Motor neuron (in vitro differentiated cells): ENCODE measurements at regions not wholly inside any gene's neighbourhood (a gene's known extent, or its start where the extent isn't known, plus 50 kb on each side); places are given as distances from the start of the nearest gene placed in this dataset.
"Not testable (repeated sequence)": the region's sequence is repeated elsewhere in the genome, so short reads cannot be mapped to it uniquely, and the experiment has no call there.

Experiments used
- ATAC-seq, 8 experiments: fragments of 200-7000 bp; cut with Tn5 transposase; replicated peaks in 6 of 8; 2 replicates each; pipeline ENCODE4 v1.8.0; 2021; ENCODE audit warnings: mild to moderate bottlenecking in 8 of 8, moderate library complexity in 8 of 8
- H3K27ac ChIP-seq, 2 donors: fragments of 250-450 bp; sonication (Bioruptor Pico); 2 replicates each; pipeline ENCODE4 v1.9.0; 2021; ENCODE audit warnings: antibody characterized with exemption in 2 of 2, mild to moderate bottlenecking in 2 of 2, moderate library complexity in 1 of 2
- H3K4me1 ChIP-seq, 2 donors: fragments of 250-450 bp; sonication (Bioruptor Pico); replicated peaks in 1 of 2; 2 replicates each; pipeline ENCODE4 v1.6.1; 2021; ENCODE audit warnings: antibody characterized with exemption in 2 of 2, mild to moderate bottlenecking in 2 of 2, moderate library complexity in 1 of 2
- H3K4me3 ChIP-seq, 5 donors: fragments of 250-450 bp; sonication (Bioruptor Pico); 2 replicates each; pipeline ENCODE4 v1.9.0; 2021; ENCODE audit warnings: antibody characterized with exemption in 5 of 5, mild to moderate bottlenecking in 5 of 5, moderate library complexity in 4 of 5
- WGBS, 10 experiments: fragments of 450-650 bp; shearing (Covaris generic); methylation state at CpG; one replicate each; pipeline ENCODE4 v1.0.0; 2022; 5-methylcytosine and 5-hydroxymethylcytosine counted together
- in situ Hi-C, 9 experiments: fragments of 400-800 bp; cut with MboI; loops; one replicate each; pipeline ENCODE4 v1.15.0; 2021; ENCODE audit warnings: low sequenced_read_pairs in 9 of 9, low pct_unique_long_range_greater_than_20kb in 2 of 9; ENCODE audit not compliant: unreplicated experiment in 9 of 9

DNA sequence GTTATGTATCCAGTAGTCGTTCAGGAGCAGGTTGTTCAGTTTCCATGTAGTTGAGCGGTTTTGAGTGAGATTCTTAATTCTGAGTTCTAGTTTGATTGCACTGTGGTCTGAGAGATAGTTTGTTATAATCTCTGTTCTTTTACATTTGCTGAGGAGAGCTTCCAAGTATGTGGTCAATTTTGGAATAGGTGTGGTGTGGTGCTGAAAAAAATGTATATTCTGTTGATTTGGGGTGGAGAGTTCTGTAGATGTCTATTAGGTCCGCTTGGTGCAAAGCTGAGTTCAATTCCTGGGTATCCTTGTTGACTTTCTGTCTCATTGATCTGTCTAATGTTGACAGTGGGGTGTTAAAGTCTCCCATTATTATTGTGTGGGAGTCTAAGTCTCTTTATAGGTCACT lies 68.6 kb upstream of the IZUMO1R start:
- ATAC-seq = not testable (repeated sequence)

GRCh38 chr11:94236416-94236815 lies 68.0 kb upstream of the IZUMO1R start:
- ATAC-seq, H3K4me3 ChIP-seq, in situ Hi-C loops, H3K4me1 ChIP-seq, H3K27ac ChIP-seq: not testable (repeated sequence)
- 68 to 89% methylated on average over 3 of the region's 4 CpGs; no CpG with 5 or more reads in 8 of the 10 experiments for WGBS, 10 experiments

More for the DNA sequence above, 68.6 kb upstream of the IZUMO1R start:
- H3K4me1 ChIP-seq, in situ Hi-C loops, H3K4me3 ChIP-seq, H3K27ac ChIP-seq: not testable (repeated sequence)
- 0% methylated on average over 1 of the region's 3 CpGs; no CpG with 5 or more reads in 9 of the 10 experiments for WGBS, 10 experiments

GRCh38 chr11:94237447-94238153 lies 66.8 kb upstream of the IZUMO1R start:
- ATAC-seq, in situ Hi-C loops, H3K27ac ChIP-seq, H3K4me3 ChIP-seq, H3K4me1 ChIP-seq: not testable (repeated sequence)
- WGBS, 10 experiments = 0 to 70% (median 53%) methylated on average over 1 to 17 of the region's 18 CpGs

DNA sequence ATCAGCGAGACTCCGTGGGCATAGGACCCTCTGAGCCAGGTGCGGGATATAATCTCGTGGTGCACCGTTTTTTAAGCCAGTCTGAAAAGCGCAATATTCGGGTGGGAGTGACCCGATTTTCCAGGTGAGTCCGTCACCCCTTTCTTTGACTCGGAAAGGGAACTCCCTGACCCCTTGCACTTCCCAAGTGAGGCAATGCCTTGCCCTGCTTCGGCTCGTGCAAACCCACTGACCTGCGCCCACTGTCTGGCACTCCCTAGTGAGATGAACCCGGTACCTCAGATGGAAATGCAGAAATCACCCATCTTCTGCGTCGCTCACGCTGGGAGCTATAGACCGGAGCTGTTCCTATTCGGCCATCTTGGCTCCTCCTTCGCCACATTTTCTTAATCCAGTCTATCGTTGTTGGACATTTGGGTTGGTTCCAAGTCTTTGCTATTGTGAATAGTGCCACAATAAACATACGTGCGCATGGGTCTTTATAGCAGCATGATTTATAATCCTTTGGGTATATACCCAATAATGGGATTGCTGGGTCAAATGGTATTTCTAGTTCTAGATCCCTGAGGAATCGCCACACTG lies 66.1 kb upstream of the IZUMO1R start:
- H3K27ac ChIP-seq, in situ Hi-C loops, H3K4me3 ChIP-seq, ATAC-seq, H3K4me1 ChIP-seq: not testable (repeated sequence)
- WGBS, 10 experiments = 61 to 93% (median 86%) methylated on average over 4 to 23 of the region's 24 CpGs

GRCh38 chr11:94238774-94239173 lies 65.6 kb upstream of the IZUMO1R start:
- H3K4me1 ChIP-seq, H3K27ac ChIP-seq, H3K4me3 ChIP-seq, ATAC-seq, in situ Hi-C loops: not testable (repeated sequence)

DNA sequence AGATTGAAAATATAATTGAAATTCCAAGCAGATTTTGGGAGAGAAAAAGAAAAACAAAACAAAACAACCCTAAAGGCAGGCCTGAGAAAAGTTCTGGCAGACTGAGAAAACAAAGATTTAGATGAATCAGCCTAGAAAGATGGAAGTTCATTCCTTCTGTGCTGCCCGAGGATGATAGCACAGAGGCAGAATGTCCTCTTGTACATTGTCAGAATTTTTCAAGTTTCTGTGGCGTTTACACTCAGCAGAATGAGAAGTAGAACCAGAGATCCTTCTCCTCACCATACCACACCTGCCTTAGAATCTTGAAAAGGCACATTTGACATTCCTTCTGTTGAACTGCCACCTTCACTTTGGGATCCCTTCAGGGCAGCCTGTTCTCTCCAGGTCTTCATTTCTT lies 62.5 kb upstream of the IZUMO1R start:
- no peak for ATAC-seq
- WGBS, 10 experiments = 5 to 57% (median 38%) methylated on average over 1 to 2 of the region's 2 CpGs; no CpG with 5 or more reads in 2 of the 10 experiments
- Histone ChIP-seq H3K4me3 (no peak overlapping the region), H3K27ac (no peak overlapping the region), H3K4me1 (no peaks in the 10 kb centered on the region)
- in situ Hi-C loops = no loop called here

DNA sequence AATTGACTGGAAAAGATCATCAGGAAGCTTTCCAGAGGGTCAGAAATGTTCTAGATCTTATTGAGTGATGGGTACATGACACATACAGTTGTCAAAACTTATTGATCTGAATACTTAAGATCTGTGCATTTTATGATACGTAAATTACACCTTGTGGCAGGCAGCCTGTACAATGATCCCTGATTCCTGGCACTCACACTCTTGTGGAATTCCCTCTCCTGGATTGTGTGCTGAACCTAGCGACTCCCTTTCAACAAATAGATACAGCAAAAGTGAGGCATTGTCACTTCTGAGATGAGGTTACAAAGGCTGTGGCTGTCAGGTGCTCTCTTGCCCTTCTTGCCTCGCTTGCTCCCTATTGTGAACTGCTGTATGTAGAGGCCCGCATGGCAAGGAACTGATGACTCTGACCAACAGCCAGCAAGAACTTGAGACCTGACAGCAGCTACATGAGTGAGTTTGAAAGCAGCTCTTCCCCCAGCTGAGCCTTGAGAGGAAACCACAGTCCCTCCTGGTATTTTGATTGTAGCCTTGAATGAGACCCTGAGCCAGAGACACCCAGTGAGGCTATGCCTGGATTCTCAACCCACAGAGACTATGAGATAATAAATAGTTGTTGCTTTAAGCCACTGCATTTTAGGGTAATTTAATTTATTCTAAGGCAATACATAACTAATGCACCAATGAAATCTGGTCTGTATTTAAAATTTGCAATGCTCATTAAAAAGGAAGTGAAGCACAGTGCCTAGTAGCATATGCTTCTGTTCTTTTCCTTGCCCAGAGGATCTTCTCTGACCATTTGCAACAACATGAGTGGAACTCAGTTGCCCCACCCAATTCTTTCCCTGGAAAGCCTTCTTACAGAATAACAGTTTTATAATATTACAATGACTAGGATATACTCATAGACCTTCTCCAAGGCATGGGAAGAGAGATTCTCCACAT lies 60.5 kb upstream of the IZUMO1R start:
- ATAC-seq = peak in 3 of 8 experiments; percentile 56 to 95 (median 91)
- no peaks in the 10 kb centered on the region for H3K4me1 ChIP-seq
- H3K27ac ChIP-seq = no peak overlapping the region
- H3K4me3 ChIP-seq = no peak overlapping the region
- 20 to 80% (median 67%) methylated on average over 1 to 4 of the region's 4 CpGs; no CpG with 5 or more reads in 3 of the 10 experiments for WGBS, 10 experiments
- in situ Hi-C loops = no loop called here

DNA sequence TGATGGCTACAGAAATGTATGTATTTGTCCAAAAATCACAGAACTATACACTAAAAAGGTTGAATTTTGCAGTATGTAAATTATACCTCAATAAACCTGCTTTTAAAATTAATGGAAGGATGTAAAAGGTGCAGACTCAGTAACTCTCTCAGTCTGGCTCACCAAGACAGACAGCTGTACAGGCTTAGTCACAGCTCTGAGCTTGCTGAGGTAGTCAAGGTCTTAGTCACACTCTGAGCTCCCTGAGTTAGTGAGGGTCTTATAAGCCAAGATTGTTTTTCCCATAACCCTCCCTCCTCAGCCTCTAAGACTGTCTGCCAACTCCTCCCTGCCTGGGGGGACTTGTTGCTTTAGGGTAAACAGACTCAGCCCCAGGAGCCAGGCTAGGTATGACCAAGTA lies 59.3 kb upstream of the IZUMO1R start:
- no peak overlapping the region for H3K27ac ChIP-seq
- no peak for ATAC-seq
- in situ Hi-C loops = no loop called here
- H3K4me1 ChIP-seq = no peaks in the 10 kb centered on the region
- no peak overlapping the region for H3K4me3 ChIP-seq

GRCh38 chr11:94248301-94248700 lies 56.1 kb upstream of the IZUMO1R start:
- H3K4me3 ChIP-seq, H3K4me1 ChIP-seq, H3K27ac ChIP-seq, in situ Hi-C loops, ATAC-seq: not testable (repeated sequence)
- 10 to 92% (median 78%) methylated on average over 1 to 5 of the region's 6 CpGs; no CpG with 5 or more reads in 4 of the 10 experiments for WGBS, 10 experiments

DNA sequence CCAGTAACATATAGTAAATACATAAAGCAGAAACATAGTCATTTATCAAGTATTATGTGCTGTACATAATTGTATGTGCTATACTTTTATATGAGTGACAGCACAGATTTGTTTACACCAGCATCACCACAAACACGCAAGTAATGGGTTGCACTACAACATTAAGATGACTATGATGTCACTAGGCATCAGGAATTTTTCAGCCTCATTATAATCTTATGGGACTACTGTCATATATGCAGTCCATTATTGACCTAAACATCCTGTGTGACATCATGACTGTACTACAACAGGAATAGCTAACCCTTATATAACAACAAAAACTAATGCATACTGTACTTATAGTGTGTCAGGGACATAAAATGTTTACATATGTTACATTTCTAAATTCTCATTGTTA lies 50.2 kb upstream of the IZUMO1R start:
- no peaks in the 10 kb centered on the region for H3K4me1 ChIP-seq
- H3K27ac ChIP-seq = no peak overlapping the region
- in situ Hi-C loops = no loop called here
- no peak overlapping the region for H3K4me3 ChIP-seq
- ATAC-seq = no peak
- WGBS, 10 experiments = 83 to 100% (median 100%) methylated on average over 1 of the region's 1 CpG; no CpG with 5 or more reads in 4 of the 10 experiments
